ENCODE measurements at regions not wholly inside any gene's neighbourhood (a gene's known extent, or its start where the extent isn't known, plus 50 kb on each side); places are given as distances from the start of the nearest gene placed in this dataset.

GRCh38 chr13:27339299-27339698 lies 68.7 kb downstream of the RASL11A start:
- TF ChIP-seq TEAD4 (IDR thresholded peaks at IDR 0.05) (no peak), RAD21 (IDR thresholded peaks at IDR 0.05; ENCODE audit: low read depth) (peak; percentile 49), FOXM1 (IDR thresholded peaks at IDR 0.05; ENCODE audit: borderline replicate concordance, low read depth) (no peak), NFIC (IDR thresholded peaks at IDR 0.05) (no peak), TCF12 (IDR thresholded peaks at IDR 0.05; ENCODE audit: low read depth) (no peak)

GRCh38 chr13:27341616-27342015 lies 71.0 kb downstream of the RASL11A start:
- TF ChIP-seq TEAD4 (IDR thresholded peaks at IDR 0.05) (no peak), RAD21 (IDR thresholded peaks at IDR 0.05; ENCODE audit: low read depth) (no peak), REST (IDR thresholded peaks at IDR 0.05; ENCODE audit: low read depth) (no peak), YY1 (IDR thresholded peaks at IDR 0.05; ENCODE audit: low read depth) (no peak), EP300 (IDR thresholded peaks at IDR 0.05; ENCODE audit: borderline replicate concordance) (no peak), FOXM1 (IDR thresholded peaks at IDR 0.05; ENCODE audit: borderline replicate concordance, low read depth) (no peak), CEBPB (IDR thresholded peaks at IDR 0.05) (no peak), NFIC (IDR thresholded peaks at IDR 0.05) (no peak)

- no peak for TF ChIP-seq EGR1 (IDR thresholded peaks at IDR 0.05)
- no peak for TF ChIP-seq TEAD4 (IDR thresholded peaks at IDR 0.05)
- no peak for TF ChIP-seq REST (IDR thresholded peaks at IDR 0.05; ENCODE audit: low read depth)
- TF ChIP-seq NFIC (IDR thresholded peaks at IDR 0.05): no peak
Measured at GRCh38 chr13:27347211-27347772, 76.7 kb downstream of the RASL11A start.

- no peak for TF ChIP-seq TCF12 (IDR thresholded peaks at IDR 0.05; ENCODE audit: low read depth)
- no peak for TF ChIP-seq USF1 (IDR thresholded peaks at IDR 0.05)
- no peak for TF ChIP-seq YY1 (IDR thresholded peaks at IDR 0.05; ENCODE audit: low read depth)
- TF ChIP-seq TAF1 (IDR thresholded peaks at IDR 0.05; ENCODE audit: low read depth): no peak
- no peak for TF ChIP-seq FOXM1 (IDR thresholded peaks at IDR 0.05; ENCODE audit: borderline replicate concordance, low read depth)
- TF ChIP-seq ZBTB7A (IDR thresholded peaks at IDR 0.05; ENCODE audit: low read depth): no peak
- no peak for TF ChIP-seq EGR1 (IDR thresholded peaks at IDR 0.05)
- TF ChIP-seq NFIC (IDR thresholded peaks at IDR 0.05): no peak
- TF ChIP-seq TEAD4 (IDR thresholded peaks at IDR 0.05): no peak
- TF ChIP-seq CEBPB (IDR thresholded peaks at IDR 0.05): no peak
- no peak for TF ChIP-seq CREB1 (IDR thresholded peaks at IDR 0.05; ENCODE audit: low read depth)
- no peak for TF ChIP-seq RAD21 (IDR thresholded peaks at IDR 0.05; ENCODE audit: low read depth)
- no peak for TF ChIP-seq REST (IDR thresholded peaks at IDR 0.05; ENCODE audit: low read depth)
- TF ChIP-seq MAX (IDR thresholded peaks at IDR 0.05): no peak
- TF ChIP-seq EP300 (IDR thresholded peaks at IDR 0.05; ENCODE audit: borderline replicate concordance): no peak
Measured at GRCh38 chr13:27348461-27348860, 76.0 kb upstream of the GTF3A start.

GRCh38 chr13:27349458-27349857 lies 75.0 kb upstream of the GTF3A start:
- TF ChIP-seq TAF1 (IDR thresholded peaks at IDR 0.05; ENCODE audit: low read depth) (no peak), RAD21 (IDR thresholded peaks at IDR 0.05; ENCODE audit: low read depth) (no peak), MAX (IDR thresholded peaks at IDR 0.05) (no peak), USF1 (IDR thresholded peaks at IDR 0.05) (no peak), YY1 (IDR thresholded peaks at IDR 0.05; ENCODE audit: low read depth) (no peak), NFIC (IDR thresholded peaks at IDR 0.05) (no peak), EP300 (IDR thresholded peaks at IDR 0.05; ENCODE audit: borderline replicate concordance) (no peak), REST (IDR thresholded peaks at IDR 0.05; ENCODE audit: low read depth) (no peak), EGR1 (IDR thresholded peaks at IDR 0.05) (no peak), ZBTB7A (IDR thresholded peaks at IDR 0.05; ENCODE audit: low read depth) (no peak), FOXM1 (IDR thresholded peaks at IDR 0.05; ENCODE audit: borderline replicate concordance, low read depth) (no peak)

Data from Ishikawa (cell line).